ENCODE measurements at regions not wholly inside any gene's neighbourhood (a gene's known extent, or its start where the extent isn't known, plus 50 kb on each side); places are given as distances from the start of the nearest gene placed in this dataset.

- WGBS, 5 donors: 87 to 97% (median 95%) methylated on average over 6 to 7 of the region's 7 CpGs
- Histone ChIP-seq H3K4me1 (no peaks in the 10 kb centered on the region), H3K4me3 (no peak overlapping the region), H3K27ac (no peak overlapping the region), H3K9me3 (no peaks in the 10 kb centered on the region), H3K36me3 (no peaks in the 10 kb centered on the region), H3K27me3 (no peaks in the 10 kb centered on the region)
- intact Hi-C loops (cut with DNase I; ENCODE audit: low total_unique reads): no loop called here
- no peak for TF ChIP-seq EP300 (IDR thresholded peaks at IDR 0.05)
- TF ChIP-seq POLR2AphosphoS5 (IDR thresholded peaks at IDR 0.05): no peak
- no peak for TF ChIP-seq POLR2A (IDR thresholded peaks at IDR 0.05)
- no peak for TF ChIP-seq CTCF (IDR thresholded peaks at IDR 0.05)
- DNase-seq: no peak
Measured at GRCh38 chr3:88230638-88231037, 80.9 kb downstream of the C3orf38 start.

GRCh38 chr3:88231207-88231606, 81.4 kb downstream of the C3orf38 start:
- no peaks in the 10 kb centered on the region for H3K4me1 ChIP-seq
- no peaks in the 10 kb centered on the region for H3K36me3 ChIP-seq
- no peaks in the 10 kb centered on the region for H3K9me3 ChIP-seq
- no peaks in the 10 kb centered on the region for H3K27me3 ChIP-seq
- no peak overlapping the region for H3K27ac ChIP-seq
- 72 to 81% (median 77%) methylated on average over 4 of the region's 4 CpGs for WGBS, 5 donors
- DNase-seq: no peak
- intact Hi-C loops (cut with DNase I; ENCODE audit: low total_unique reads): no loop called here
- H3K4me3 ChIP-seq: no peak overlapping the region
- TF ChIP-seq EP300 (IDR thresholded peaks at IDR 0.05): no peak
- TF ChIP-seq POLR2AphosphoS5 (IDR thresholded peaks at IDR 0.05): no peak
- TF ChIP-seq CTCF (IDR thresholded peaks at IDR 0.05): no peak
- TF ChIP-seq POLR2A (IDR thresholded peaks at IDR 0.05): no peak

GRCh38 chr3:88231632-88232031, 81.9 kb downstream of the C3orf38 start:
- Histone ChIP-seq H3K9me3 (no peaks in the 10 kb centered on the region), H3K36me3 (no peaks in the 10 kb centered on the region), H3K4me1 (no peaks in the 10 kb centered on the region), H3K27ac (no peak overlapping the region), H3K4me3 (no peak overlapping the region), H3K27me3 (no peaks in the 10 kb centered on the region)
- TF ChIP-seq CTCF (IDR thresholded peaks at IDR 0.05): no peak
- DNase-seq: no peak
- intact Hi-C loops (cut with DNase I; ENCODE audit: low total_unique reads): no loop called here
- 55 to 81% (median 77%) methylated on average over 1 of the region's 1 CpG for WGBS, 5 donors

GRCh38 chr3:88235102-88235501, 85.3 kb downstream of the C3orf38 start:
- WGBS, 5 donors: 0 to 19% (median 3%) methylated on average over 1 of the region's 1 CpG

More at GRCh38 chr3:88235102-88235501, 85.3 kb downstream of the C3orf38 start:
- intact Hi-C loops (cut with DNase I; ENCODE audit: low total_unique reads): no loop called here
- Histone ChIP-seq H3K27me3 (no peaks in the 10 kb centered on the region), H3K36me3 (no peaks in the 10 kb centered on the region), H3K27ac (no peak overlapping the region), H3K4me3 (no peak overlapping the region), H3K9me3 (no peaks in the 10 kb centered on the region), H3K4me1 (no peaks in the 10 kb centered on the region)
- TF ChIP-seq CTCF (IDR thresholded peaks at IDR 0.05) (no peak), EP300 (IDR thresholded peaks at IDR 0.05) (no peak), POLR2A (IDR thresholded peaks at IDR 0.05) (no peak), POLR2AphosphoS5 (IDR thresholded peaks at IDR 0.05) (no peak)
- DNase-seq: no peak

All from stomach (tissue), 8 donors.